HEK293T (cell line): ENCODE measurements at regions not wholly inside any gene's neighbourhood (a gene's known extent, or its start where the extent isn't known, plus 50 kb on each side); places are given as distances from the start of the nearest gene placed in this dataset.

Experiments used
- CTCF ChIA-PET: fragments of 350-600 bp; formaldehyde crosslinking; extraction: SDS; loops from one replicate; lab custom pipeline; 2021; ENCODE audit warnings: antibody characterized with exemption, inconsistent platforms; lab: Yijun Ruan, JAX
- POLR2A ChIA-PET: fragments of 350-600 bp; formaldehyde crosslinking; extraction: SDS; loops from one replicate; lab custom pipeline; 2020; ENCODE audit warnings: antibody characterized with exemption, inconsistent platforms; lab: Yijun Ruan, JAX
- DNase-seq: peaks from one replicate; pipeline ENCODE4 v3.0.0; 2012; ENCODE audit warnings: mixed read lengths; ENCODE audit errors: extremely low spot score
- ARNT ChIP-seq: fragments of 450-650 bp; IDR thresholded peaks from 2 replicates; pipeline ENCODE4 v1.6.1; 2017; ENCODE audit warnings: mild to moderate bottlenecking
- BHLHE40 ChIP-seq: fragments of 450-650 bp; IDR thresholded peaks from 2 replicates; pipeline ENCODE4 v1.6.1; 2016; ENCODE audit warnings: mild to moderate bottlenecking, moderate library complexity, borderline replicate concordance
- CTBP1 ChIP-seq: fragments of 450-650 bp; IDR thresholded peaks from 2 replicates; pipeline ENCODE4 v1.6.1; 2016; ENCODE audit warnings: borderline replicate concordance
- ELF4 ChIP-seq: fragments of 450-650 bp; IDR thresholded peaks from 2 replicates; pipeline ENCODE4 v1.6.1; 2017; ENCODE audit warnings: antibody characterized with exemption
- FOXA1 ChIP-seq: fragments of 450-650 bp; IDR thresholded peaks from 2 replicates; pipeline ENCODE4 v1.6.1; 2016; ENCODE audit warnings: mild to moderate bottlenecking
- FOXK2 ChIP-seq: fragments of 450-650 bp; IDR thresholded peaks from 2 replicates; pipeline ENCODE4 v1.6.1; 2016; ENCODE audit warnings: mild to moderate bottlenecking
- FOXM1 ChIP-seq: fragments of 450-650 bp; IDR thresholded peaks from 2 replicates; pipeline ENCODE4 v1.6.1; 2017; ENCODE audit warnings: mild to moderate bottlenecking, borderline replicate concordance
- HDGF ChIP-seq: fragments of 450-650 bp; IDR thresholded peaks from 2 replicates; pipeline ENCODE4 v1.6.1; 2017; ENCODE audit warnings: antibody characterized with exemption, borderline replicate concordance
- L3MBTL2 ChIP-seq: fragments of 450-650 bp; conservative IDR thresholded peaks from 2 replicates; pipeline ENCODE4 v1.6.1; 2016; ENCODE audit warnings: mild to moderate bottlenecking
- LEF1 ChIP-seq: fragments of 450-650 bp; IDR thresholded peaks from 2 replicates; pipeline ENCODE4 v1.6.1; 2017; ENCODE audit warnings: mild to moderate bottlenecking, borderline replicate concordance
- NFRKB ChIP-seq: fragments of 450-650 bp; IDR thresholded peaks from 2 replicates; pipeline ENCODE4 v1.6.1; 2016; ENCODE audit warnings: mild to moderate bottlenecking, moderate library complexity
- SP1 ChIP-seq: fragments of 450-650 bp; IDR thresholded peaks from 2 replicates; pipeline ENCODE4 v1.6.1; 2017
- SUZ12 ChIP-seq: fragments of 450-650 bp; IDR thresholded peaks from 2 replicates; pipeline ENCODE4 v1.6.1; 2016; ENCODE audit warnings: mild to moderate bottlenecking
- TARDBP ChIP-seq: fragments of 450-650 bp; IDR thresholded peaks from 2 replicates; pipeline ENCODE4 v1.6.1; 2016
- ZNF384 ChIP-seq: fragments of 450-650 bp; IDR thresholded peaks from 2 replicates; pipeline ENCODE4 v1.6.1; 2016
- TF ChIP-seq, protein P1 (sequence below): fragments of 450-650 bp; IDR thresholded peaks from 2 replicates; pipeline ENCODE4 v1.6.1; 2016

DNA sequence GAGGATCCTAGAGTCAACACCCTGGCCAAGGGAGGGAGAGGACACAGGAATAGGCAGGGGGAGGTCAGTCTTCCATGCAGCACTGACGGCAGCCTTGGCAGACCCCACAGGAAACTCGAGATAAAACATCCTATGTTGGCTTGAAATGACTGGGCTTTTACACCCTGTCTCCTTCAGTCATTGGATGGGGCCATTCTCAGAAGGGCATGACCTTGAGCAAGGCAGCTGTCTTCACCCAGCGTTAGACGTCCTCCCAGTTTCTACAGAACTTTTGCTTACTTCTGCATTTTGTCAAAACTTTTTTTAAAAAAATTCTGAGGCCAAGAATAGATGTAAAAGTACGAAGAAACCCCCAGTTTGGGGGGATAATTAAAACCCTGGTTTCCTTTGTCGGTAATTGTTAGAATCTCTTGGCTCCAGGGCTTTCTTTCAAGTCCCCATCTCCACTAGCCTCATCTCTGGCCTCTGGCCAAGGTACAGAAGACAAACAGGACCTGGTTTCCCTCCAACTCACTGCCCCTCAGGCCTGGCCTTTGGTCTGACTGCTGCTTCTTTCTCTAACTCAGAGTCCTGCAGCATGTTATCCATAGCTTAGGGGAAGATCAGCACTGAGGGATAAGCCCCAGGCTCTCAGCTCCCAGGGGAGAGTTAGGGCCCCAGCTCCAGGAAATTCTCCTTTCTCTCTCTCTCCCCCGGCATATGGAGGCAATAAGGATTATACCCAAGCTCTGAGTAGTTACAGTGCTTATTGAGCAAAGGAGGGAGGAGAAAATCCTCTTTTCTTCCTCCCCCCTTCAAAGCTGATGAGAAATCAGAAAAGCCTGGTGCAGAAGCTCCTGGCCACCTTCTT, 51.6 kb upstream of the KCND3 start:
- ChIA-PET POLR2A (no interaction called here), CTCF (no interaction called here)
- TF ChIP-seq BHLHE40 (no peak), FOXM1 (no peak), FOXK2 (no peak), LEF1 (no peak), FOXA1 (no peak), ELF4 (no peak), CTBP1 (no peak), TARDBP (no peak), NFRKB (no peak), SP1 (no peak), HDGF (no peak)
- TF ChIP-seq, protein P1, sequence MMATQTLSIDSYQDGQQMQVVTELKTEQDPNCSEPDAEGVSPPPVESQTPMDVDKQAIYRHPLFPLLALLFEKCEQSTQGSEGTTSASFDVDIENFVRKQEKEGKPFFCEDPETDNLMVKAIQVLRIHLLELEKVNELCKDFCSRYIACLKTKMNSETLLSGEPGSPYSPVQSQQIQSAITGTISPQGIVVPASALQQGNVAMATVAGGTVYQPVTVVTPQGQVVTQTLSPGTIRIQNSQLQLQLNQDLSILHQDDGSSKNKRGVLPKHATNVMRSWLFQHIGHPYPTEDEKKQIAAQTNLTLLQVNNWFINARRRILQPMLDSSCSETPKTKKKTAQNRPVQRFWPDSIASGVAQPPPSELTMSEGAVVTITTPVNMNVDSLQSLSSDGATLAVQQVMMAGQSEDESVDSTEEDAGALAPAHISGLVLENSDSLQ: no peak
- DNase-seq: no peak

- DNase-seq: no peak
- ChIA-PET POLR2A (no interaction called here), CTCF (no interaction called here)
- TF ChIP-seq ZNF384 (no peak), SP1 (no peak), TARDBP (no peak), L3MBTL2 (no peak), SUZ12 (no peak), HDGF (no peak), NFRKB (no peak), ARNT (no peak), BHLHE40 (no peak), LEF1 (no peak), ELF4 (no peak)
- TF ChIP-seq, protein P1: no peak
Observed at GRCh38 chr1:112043901-112044300, 54.4 kb upstream of the KCND3 start.

DNA sequence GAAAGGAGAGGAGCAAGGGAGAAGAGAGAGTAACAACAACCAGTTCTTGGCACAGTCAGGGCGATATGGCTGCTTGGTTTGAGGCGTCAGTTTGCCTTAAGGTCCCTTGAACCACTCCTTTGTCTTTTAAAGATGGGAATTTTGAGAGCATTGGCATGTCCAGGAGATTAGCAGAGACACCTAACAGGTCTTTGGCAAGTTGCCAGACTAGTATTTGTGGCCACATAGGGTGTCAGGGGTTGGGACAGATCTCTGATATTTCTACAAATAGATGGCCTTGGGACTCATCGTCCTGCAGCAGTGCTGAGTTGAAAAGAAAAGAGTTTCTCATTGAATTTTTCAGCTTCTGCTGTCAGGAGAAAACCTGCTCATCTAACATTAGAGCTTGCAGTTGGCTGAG, 55.3 kb upstream of the KCND3 start:
- TF ChIP-seq TARDBP (no peak), HDGF (no peak), NFRKB (no peak), SUZ12 (no peak), ELF4 (no peak), FOXK2 (no peak), FOXA1 (no peak), LEF1 (no peak)
- POLR2A ChIA-PET: no interaction called here
- CTCF ChIA-PET: no interaction called here
- no peak for DNase-seq

DNA sequence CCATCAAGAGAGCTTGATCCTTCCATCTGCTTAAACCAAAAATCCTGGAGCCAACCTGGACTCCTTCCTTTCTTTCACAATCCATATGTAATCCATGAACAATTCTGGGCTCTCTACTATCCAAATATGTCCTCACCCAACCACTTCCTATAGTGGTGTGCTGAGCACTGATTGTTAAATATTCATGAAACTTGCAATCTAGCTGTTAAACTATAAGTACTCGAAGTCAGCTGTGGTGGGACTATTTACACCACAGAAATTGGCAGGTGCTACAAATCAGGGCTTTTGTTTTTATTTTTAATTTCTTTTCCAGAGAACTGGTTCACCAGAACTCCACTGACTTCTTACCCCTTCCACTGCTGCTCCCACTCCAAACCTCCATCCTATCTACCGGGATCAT, 57.2 kb upstream of the KCND3 start:
- CTCF ChIA-PET: no interaction called here
- TF ChIP-seq NFRKB: no peak
- POLR2A ChIA-PET: no interaction called here
- no peak for DNase-seq

GRCh38 chr1:112048421-112048820, 59.0 kb upstream of the KCND3 start:
- TF ChIP-seq ARNT (no peak), TARDBP (no peak), HDGF (no peak), LEF1 (no peak)
- CTCF ChIA-PET: no interaction called here
- no peak for DNase-seq
- POLR2A ChIA-PET: no interaction called here

DNA sequence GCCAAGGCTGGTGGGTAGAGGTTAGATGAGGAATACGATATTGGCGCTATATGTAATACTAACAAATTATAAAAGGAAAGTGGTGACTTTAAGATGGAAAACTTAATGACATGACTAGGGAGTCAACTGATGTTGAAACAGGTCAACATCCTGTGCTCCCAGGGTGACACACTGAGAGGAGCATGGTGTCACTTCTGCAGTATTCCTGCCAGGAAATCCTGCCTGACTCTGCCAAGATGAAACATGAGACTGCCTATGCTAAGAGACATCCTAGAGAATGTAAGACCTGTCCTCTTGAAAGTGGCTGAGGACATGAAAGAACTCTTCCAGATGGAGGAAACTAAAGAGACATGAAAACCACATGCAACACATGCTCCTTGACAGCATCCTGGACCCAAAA, 65.0 kb upstream of the KCND3 start:
- no peak for TF ChIP-seq FOXK2
- no peak for TF ChIP-seq ZNF384
- TF ChIP-seq SUZ12: no peak
- no peak for TF ChIP-seq ELF4
- no peak for TF ChIP-seq FOXM1
- DNase-seq: no peak
- ChIA-PET CTCF (no interaction called here), POLR2A (no interaction called here)

GRCh38 chr1:112056354-112056753, 66.9 kb upstream of the KCND3 start:
- DNase-seq: no peak
- ChIA-PET POLR2A (no interaction called here), CTCF (no interaction called here)
- TF ChIP-seq SUZ12 (no peak), LEF1 (no peak), TARDBP (no peak), HDGF (no peak), ZNF384 (no peak)

DNA sequence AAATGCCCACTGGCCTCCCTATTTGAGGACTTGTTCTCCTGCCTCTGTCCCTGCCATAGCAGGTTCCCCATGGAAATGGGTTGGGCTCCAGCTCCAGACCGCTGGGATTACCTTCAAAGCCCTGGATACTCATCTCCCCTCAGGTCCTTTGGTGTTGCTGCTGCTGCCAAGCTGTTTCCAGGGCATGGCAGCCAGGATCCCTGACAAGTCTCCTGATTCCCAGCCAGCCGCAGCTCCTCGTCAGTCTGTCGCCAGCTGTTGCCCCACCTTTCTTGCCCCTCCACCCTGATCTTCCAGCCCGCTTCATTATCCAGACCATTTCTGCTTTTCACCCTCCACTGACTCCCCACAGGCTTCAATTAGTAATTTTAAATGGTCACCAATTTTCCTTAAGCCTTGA, 68.3 kb upstream of the KCND3 start:
- TF ChIP-seq FOXK2: no peak
- TF ChIP-seq, protein P1: no peak
- TF ChIP-seq TARDBP: no peak
- TF ChIP-seq SP1: no peak
- TF ChIP-seq FOXA1: no peak
- TF ChIP-seq CTBP1: no peak
- no peak for TF ChIP-seq BHLHE40
- TF ChIP-seq L3MBTL2: no peak
- TF ChIP-seq ZNF384: no peak
- TF ChIP-seq FOXM1: no peak
- no peak for TF ChIP-seq ELF4
- no peak for TF ChIP-seq ARNT
- no peak for TF ChIP-seq NFRKB
- DNase-seq: no peak
- ChIA-PET CTCF (no interaction called here), POLR2A (no interaction called here)
